Osteoblast (primary cell): ENCODE measurements at regions not wholly inside any gene's neighbourhood (a gene's known extent, or its start where the extent isn't known, plus 50 kb on each side); places are given as distances from the start of the nearest gene placed in this dataset.
A peak's percentile ranks its signal among the peaks of the same experiment; 100 is the strongest.
"Not testable (repeated sequence)": the region's sequence is repeated elsewhere in the genome, so short reads cannot be mapped to it uniquely, and the experiment has no call there.

Experiments
- DNase-seq: peaks from one replicate; pipeline ENCODE4 v3.0.0; 2011; ENCODE audit warnings: low spot score, mixed read lengths; ENCODE audit not compliant: insufficient read length; ENCODE audit errors: missing footprints
- H2AFZ ChIP-seq: 2 replicates; pipeline ENCODE4 v1.6.0; 2011; ENCODE audit warnings: mild to moderate bottlenecking, low read length
- H3K27ac ChIP-seq: 2 replicates; pipeline ENCODE4 v1.5.1; 2011; ENCODE audit warnings: mild to moderate bottlenecking, low read depth, low read length, moderate library complexity
- H3K27me3 ChIP-seq: 2 replicates; pipeline ENCODE4 v1.6.0; 2012; ENCODE audit warnings: mild to moderate bottlenecking, control low read depth, inconsistent platforms, low read length, moderate library complexity; ENCODE audit not compliant: insufficient read depth
- H3K36me3 ChIP-seq: 2 replicates; pipeline ENCODE4 v1.5.1; 2011; ENCODE audit warnings: mild to moderate bottlenecking, low read length, control low read depth, moderate library complexity; ENCODE audit not compliant: insufficient read depth
- H3K4me1 ChIP-seq: 2 replicates; pipeline ENCODE4 v1.5.1; 2011; ENCODE audit warnings: mild to moderate bottlenecking, low read length, control low read depth, moderate library complexity; ENCODE audit not compliant: insufficient read depth
- H3K4me2 ChIP-seq: 2 replicates; pipeline ENCODE4 v1.6.0; 2011; ENCODE audit warnings: mild to moderate bottlenecking, low read length; ENCODE audit not compliant: insufficient read depth
- H3K4me3 ChIP-seq: fragments of 200-600 bp; sonication (generic); 3 replicates; pipeline ENCODE4 v1.5.1; 2012; ENCODE audit warnings: mild to moderate bottlenecking, low read length, inconsistent platforms; ENCODE audit not compliant: insufficient read depth
- H3K79me2 ChIP-seq: 2 replicates; pipeline ENCODE4 v1.6.0; 2012; ENCODE audit warnings: mild to moderate bottlenecking, low read length, control low read depth, inconsistent platforms; ENCODE audit not compliant: insufficient read depth
- H3K9me3 ChIP-seq: 2 replicates; pipeline ENCODE4 v1.5.1; 2011; ENCODE audit warnings: low read depth, low read length, control low read depth
- H4K20me1 ChIP-seq: 2 replicates; pipeline ENCODE4 v1.6.0; 2012; ENCODE audit warnings: mild to moderate bottlenecking, low read length, control low read depth; ENCODE audit not compliant: insufficient read depth
- CTCF ChIP-seq: IDR thresholded peaks from 2 replicates; pipeline ENCODE4 v1.5.1; 2011; ENCODE audit warnings: mild to moderate bottlenecking, low read depth, low read length, moderate library complexity; ENCODE audit errors: extremely low read depth

GRCh38 chr5:72637058-72637457 is 129.8 kb upstream of the ZNF366 start:
- Histone ChIP-seq H3K9me3 (no peaks in the 10 kb centered on the region), H3K4me1 (peaks cover 20% of the 10 kb centered on the region), H3K27me3 (no peaks in the 10 kb centered on the region), H3K27ac (no peak overlapping the region), H2AFZ (no peak overlapping the region), H3K79me2 (no peaks in the 10 kb centered on the region), H3K4me2 (no peak overlapping the region), H4K20me1 (no peaks in the 10 kb centered on the region), H3K4me3 (no peak overlapping the region), H3K36me3 (no peaks in the 10 kb centered on the region)
- DNase-seq, result no peak
- no peak for TF ChIP-seq CTCF

- H3K4me3 ChIP-seq, H3K27ac ChIP-seq, H2AFZ ChIP-seq, H3K27me3 ChIP-seq, H4K20me1 ChIP-seq, H3K4me2 ChIP-seq, DNase-seq, H3K79me2 ChIP-seq, H3K9me3 ChIP-seq, H3K36me3 ChIP-seq: not testable (repeated sequence)
- peaks cover 20% of the 10 kb centered on the region for H3K4me1 ChIP-seq
These were observed 129.4 kb upstream of the ZNF366 start for GRCh38 chr5:72636565-72636964.

GRCh38 chr5:72634444-72634843 is 127.2 kb upstream of the ZNF366 start:
- Histone ChIP-seq H3K4me1 (peaks cover 20% of the 10 kb centered on the region), H2AFZ (peak overlapping the region; percentile 59), H4K20me1 (no peaks in the 10 kb centered on the region), H3K27ac (peak overlapping the region; percentile 48), H3K4me3 (no peak overlapping the region), H3K79me2 (no peaks in the 10 kb centered on the region), H3K4me2 (peak overlapping the region; percentile 4), H3K27me3 (no peaks in the 10 kb centered on the region), H3K36me3 (no peaks in the 10 kb centered on the region), H3K9me3 (no peaks in the 10 kb centered on the region)
- TF ChIP-seq CTCF, result no peak
- no peak for DNase-seq

- Histone ChIP-seq H3K4me1 (peaks cover 20% of the 10 kb centered on the region), H3K4me2 (peak overlapping the region; percentile 24), H3K27me3 (no peaks in the 10 kb centered on the region), H3K27ac (peak overlapping the region; percentile 48), H3K4me3 (no peak overlapping the region), H2AFZ (peak overlapping the region; percentile 59), H3K79me2 (no peaks in the 10 kb centered on the region), H3K9me3 (no peaks in the 10 kb centered on the region), H3K36me3 (no peaks in the 10 kb centered on the region), H4K20me1 (no peaks in the 10 kb centered on the region)
- peak; percentile 78 for DNase-seq
- no peak for TF ChIP-seq CTCF
These were observed 126.4 kb upstream of the ZNF366 start for GRCh38 chr5:72633649-72634048.
